Liver (tissue), 8 donors: ENCODE measurements at regions not wholly inside any gene's neighbourhood (a gene's known extent, or its start where the extent isn't known, plus 50 kb on each side); places are given as distances from the start of the nearest gene placed in this dataset.

Source experiments
- DNase-seq: peaks from one replicate; pipeline ENCODE4 v3.0.0-alpha.2; 2017; ENCODE audit warnings: low spot score
- H3K27ac ChIP-seq, 2 donors: one replicate each; pipeline ENCODE4 v1.7.0; 2013; ENCODE audit warnings: inconsistent platforms in 2 of 2, low read length in 2 of 2, control low read depth in 1 of 2, low read depth in 1 of 2, mild to moderate bottlenecking in 1 of 2
- H3K27me3 ChIP-seq, 4 donors: one replicate each; pipeline versions ENCODE4 v1.6.1 to v1.7.0; 2013; ENCODE audit warnings: low read length in 3 of 4, inconsistent platforms in 1 of 4, mild to moderate bottlenecking in 1 of 4, moderate library complexity in 1 of 4; ENCODE audit not compliant: control insufficient read depth in 4 of 4, insufficient read depth in 4 of 4
- H3K36me3 ChIP-seq, 4 donors: one replicate each; pipeline versions ENCODE4 v1.6.1 to v1.7.0; 2013; ENCODE audit warnings: low read length in 3 of 4, mild to moderate bottlenecking in 3 of 4, low read depth in 1 of 4, moderate library complexity in 1 of 4; ENCODE audit not compliant: control insufficient read depth in 4 of 4, insufficient read depth in 3 of 4
- H3K4me1 ChIP-seq, 4 donors: one replicate each; pipeline versions ENCODE4 v1.6.1 to v1.7.0; 2013; ENCODE audit warnings: low read length in 3 of 4, mild to moderate bottlenecking in 3 of 4, moderate library complexity in 1 of 4; ENCODE audit not compliant: control insufficient read depth in 4 of 4, insufficient read depth in 4 of 4
- H3K4me3 ChIP-seq, 3 donors: one replicate each; pipeline versions ENCODE4 v1.6.1 to v1.7.0; 2013; ENCODE audit warnings: low read length in 3 of 3, control low read depth in 1 of 3, low read depth in 1 of 3, mild to moderate bottlenecking in 1 of 3
- H3K9ac ChIP-seq, 2 donors: one replicate each; pipeline ENCODE4 v1.7.0; 2013; ENCODE audit warnings: low read length in 2 of 2, mild to moderate bottlenecking in 2 of 2, moderate library complexity in 2 of 2, control low read depth in 1 of 2, low read depth in 1 of 2
- H3K9me3 ChIP-seq, 4 donors: one replicate each; pipeline versions ENCODE4 v1.6.1 to v1.7.0; 2013; ENCODE audit warnings: low read length in 3 of 4; ENCODE audit not compliant: control insufficient read depth in 4 of 4
- ATF3 ChIP-seq: IDR thresholded peaks from 2 replicates; pipeline ENCODE4 v1.6.1; 2016; ENCODE audit warnings: antibody characterized with exemption
- EGR1 ChIP-seq, 2 donors: IDR thresholded peaks; 2 replicates each; pipeline ENCODE4 v1.6.1; 2016 to 2018; ENCODE audit warnings: antibody characterized with exemption in 2 of 2, low read depth in 2 of 2
- FOXA1 ChIP-seq: IDR thresholded peaks from 2 replicates; pipeline ENCODE4 v1.6.1; 2016; ENCODE audit warnings: antibody characterized with exemption
- FOXA2 ChIP-seq: IDR thresholded peaks from 2 replicates; pipeline ENCODE4 v1.6.1; 2016; ENCODE audit warnings: antibody characterized with exemption
- GABPA ChIP-seq, 2 donors: IDR thresholded peaks in 1 of 2; conservative IDR thresholded peaks in 1 of 2; 2 replicates each; pipeline ENCODE4 v1.6.1; 2016; ENCODE audit warnings: antibody characterized with exemption in 2 of 2, mild to moderate bottlenecking in 1 of 2, moderate library complexity in 1 of 2
- HNF4A ChIP-seq, 2 donors: conservative IDR thresholded peaks; 2 replicates each; pipeline ENCODE4 v1.6.1; 2016; ENCODE audit warnings: antibody characterized with exemption in 2 of 2, mild to moderate bottlenecking in 2 of 2
- HNF4G ChIP-seq: IDR thresholded peaks from 2 replicates; pipeline ENCODE4 v1.6.1; 2016; ENCODE audit warnings: antibody characterized with exemption
- JUND ChIP-seq, 2 donors: IDR thresholded peaks; 2 replicates each; pipeline ENCODE4 v1.6.1; 2016; ENCODE audit warnings: antibody characterized with exemption in 2 of 2
- NR2F2 ChIP-seq: IDR thresholded peaks from 2 replicates; pipeline ENCODE4 v1.6.1; 2016; ENCODE audit warnings: antibody characterized with exemption
- RAD21 ChIP-seq, 2 donors: IDR thresholded peaks; 2 replicates each; pipeline ENCODE4 v1.6.1; 2016; ENCODE audit warnings: antibody characterized with exemption in 2 of 2, mild to moderate bottlenecking in 2 of 2
- RXRA ChIP-seq, 2 donors: IDR thresholded peaks; 2 replicates each; pipeline ENCODE4 v1.6.1; 2017 to 2018; ENCODE audit warnings: antibody characterized with exemption in 2 of 2, mild to moderate bottlenecking in 1 of 2
- SP1 ChIP-seq: IDR thresholded peaks from 2 replicates; pipeline ENCODE4 v1.6.1; 2018; ENCODE audit warnings: antibody characterized with exemption, mild to moderate bottlenecking
- TAF1 ChIP-seq: conservative IDR thresholded peaks from 2 replicates; pipeline ENCODE4 v1.6.1; 2016; ENCODE audit warnings: antibody characterized with exemption, mild to moderate bottlenecking
- YY1 ChIP-seq: IDR thresholded peaks from 2 replicates; pipeline ENCODE4 v1.6.1; 2016; ENCODE audit warnings: antibody characterized with exemption, mild to moderate bottlenecking
- WGBS: extraction: QIAGEN DNeasy Blood & Tissue Kit; methylation state at CpG from one replicate; pipeline ENCODE4 v1.1.7; 2013; 5-methylcytosine and 5-hydroxymethylcytosine counted together
- TF ChIP-seq, protein P1 (sequence below): IDR thresholded peaks from 2 replicates; pipeline ENCODE4 v1.6.1; 2016; ENCODE audit warnings: antibody characterized with exemption
- TF ChIP-seq, protein P2 (sequence below): IDR thresholded peaks from 2 replicates; pipeline ENCODE4 v1.6.1; 2016; ENCODE audit warnings: antibody characterized with exemption, mild to moderate bottlenecking
- TF ChIP-seq, protein P3 (sequence below): fragments of 150-350 bp; IDR thresholded peaks from 2 replicates; pipeline ENCODE4 v1.5.1; 2017; ENCODE audit warnings: improper control_type of control experiment, low read depth, low read length; ENCODE audit not compliant: missing input control
- TF ChIP-seq, protein P4 (sequence below): IDR thresholded peaks from 2 replicates; pipeline ENCODE4 v1.6.1; 2016; ENCODE audit warnings: antibody characterized with exemption
- donor health status: healthy.
- donor health status: healthy.
- donor health status: healthy.
- donor health status: healthy.
- donor health status: healthy.

DNA sequence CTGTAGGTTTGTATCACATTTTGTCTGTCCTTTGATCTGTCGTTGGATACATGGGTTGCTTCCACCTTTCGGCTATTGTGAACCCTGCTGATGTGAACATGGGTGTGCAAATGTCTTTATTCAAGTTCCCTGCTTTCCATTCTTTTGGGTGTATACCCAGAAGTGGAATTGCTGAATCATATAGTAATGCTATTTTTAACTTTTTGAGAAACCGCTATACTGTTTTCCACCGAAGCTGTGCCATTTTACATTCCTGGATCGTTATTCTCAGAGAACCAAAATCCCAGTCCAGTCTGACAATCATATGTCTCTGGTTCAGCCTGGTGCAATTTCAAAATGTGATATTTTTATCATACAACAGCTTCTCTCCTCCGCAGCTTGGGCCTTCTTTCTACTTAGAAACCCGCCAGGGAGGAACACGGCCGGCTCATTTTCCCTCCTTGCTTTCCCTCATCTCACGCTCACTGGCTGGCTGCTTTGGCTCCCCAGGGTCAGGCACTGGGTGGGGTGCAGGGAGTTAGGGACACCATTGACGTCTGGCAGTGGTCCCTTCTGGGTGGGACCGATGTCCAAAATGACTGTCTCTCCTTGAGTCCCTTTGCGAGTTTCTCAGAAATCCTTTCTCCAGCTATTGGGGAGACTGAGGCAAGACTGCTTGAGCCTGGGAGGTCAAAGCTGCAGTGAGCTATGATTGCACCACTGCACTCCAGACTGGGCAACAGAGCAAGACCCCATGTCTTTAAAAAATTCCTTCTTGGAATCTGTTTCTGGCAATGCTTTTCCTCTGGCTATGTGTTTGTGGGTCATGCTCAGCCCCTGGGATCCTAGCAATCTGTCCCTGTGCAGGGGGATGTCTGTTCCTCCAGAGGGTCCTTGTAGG lies 73.5 kb upstream of the AKT3 start:
- WGBS, result 90% methylated on average over 13 of the region's 13 CpGs

More for the DNA sequence above, 73.5 kb upstream of the AKT3 start:
- Histone ChIP-seq H3K9me3 (no peaks in the 10 kb centered on the region), H3K36me3 (no peaks in the 10 kb centered on the region), H3K4me1 (no peaks in the 10 kb centered on the region), H3K27me3 (peaks cover 0 to 5% (median 0%) of the 10 kb centered on the region in 4 donors), H3K27ac (no peak overlapping the region), H3K4me3 (no peak overlapping the region), H3K9ac (no peak overlapping the region)
- DNase-seq, result no peak
- TF ChIP-seq SP1 (no peak), NR2F2 (no peak), RAD21 (IDR thresholded peaks at IDR 0.05) (no peak), HNF4G (no peak), FOXA2 (no peak), HNF4A (conservative IDR thresholded peaks at IDR 0.05) (no peak), JUND (IDR thresholded peaks at IDR 0.05) (no peak), YY1 (no peak), FOXA1 (no peak), ATF3 (no peak), EGR1 (IDR thresholded peaks at IDR 0.05; ENCODE audit: low read depth in 2 of 2) (no peak), TAF1 (no peak), RXRA (IDR thresholded peaks at IDR 0.05) (no peak), GABPA (IDR thresholded peaks at IDR 0.05 in 1 of 2, conservative IDR thresholded peaks at IDR 0.05 in 1 of 2) (no peak)
- TF ChIP-seq, protein P1, sequence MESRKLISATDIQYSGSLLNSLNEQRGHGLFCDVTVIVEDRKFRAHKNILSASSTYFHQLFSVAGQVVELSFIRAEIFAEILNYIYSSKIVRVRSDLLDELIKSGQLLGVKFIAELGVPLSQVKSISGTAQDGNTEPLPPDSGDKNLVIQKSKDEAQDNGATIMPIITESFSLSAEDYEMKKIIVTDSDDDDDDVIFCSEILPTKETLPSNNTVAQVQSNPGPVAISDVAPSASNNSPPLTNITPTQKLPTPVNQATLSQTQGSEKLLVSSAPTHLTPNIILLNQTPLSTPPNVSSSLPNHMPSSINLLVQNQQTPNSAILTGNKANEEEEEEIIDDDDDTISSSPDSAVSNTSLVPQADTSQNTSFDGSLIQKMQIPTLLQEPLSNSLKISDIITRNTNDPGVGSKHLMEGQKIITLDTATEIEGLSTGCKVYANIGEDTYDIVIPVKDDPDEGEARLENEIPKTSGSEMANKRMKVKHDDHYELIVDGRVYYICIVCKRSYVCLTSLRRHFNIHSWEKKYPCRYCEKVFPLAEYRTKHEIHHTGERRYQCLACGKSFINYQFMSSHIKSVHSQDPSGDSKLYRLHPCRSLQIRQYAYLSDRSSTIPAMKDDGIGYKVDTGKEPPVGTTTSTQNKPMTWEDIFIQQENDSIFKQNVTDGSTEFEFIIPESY, result no peak
- TF ChIP-seq, protein P2, sequence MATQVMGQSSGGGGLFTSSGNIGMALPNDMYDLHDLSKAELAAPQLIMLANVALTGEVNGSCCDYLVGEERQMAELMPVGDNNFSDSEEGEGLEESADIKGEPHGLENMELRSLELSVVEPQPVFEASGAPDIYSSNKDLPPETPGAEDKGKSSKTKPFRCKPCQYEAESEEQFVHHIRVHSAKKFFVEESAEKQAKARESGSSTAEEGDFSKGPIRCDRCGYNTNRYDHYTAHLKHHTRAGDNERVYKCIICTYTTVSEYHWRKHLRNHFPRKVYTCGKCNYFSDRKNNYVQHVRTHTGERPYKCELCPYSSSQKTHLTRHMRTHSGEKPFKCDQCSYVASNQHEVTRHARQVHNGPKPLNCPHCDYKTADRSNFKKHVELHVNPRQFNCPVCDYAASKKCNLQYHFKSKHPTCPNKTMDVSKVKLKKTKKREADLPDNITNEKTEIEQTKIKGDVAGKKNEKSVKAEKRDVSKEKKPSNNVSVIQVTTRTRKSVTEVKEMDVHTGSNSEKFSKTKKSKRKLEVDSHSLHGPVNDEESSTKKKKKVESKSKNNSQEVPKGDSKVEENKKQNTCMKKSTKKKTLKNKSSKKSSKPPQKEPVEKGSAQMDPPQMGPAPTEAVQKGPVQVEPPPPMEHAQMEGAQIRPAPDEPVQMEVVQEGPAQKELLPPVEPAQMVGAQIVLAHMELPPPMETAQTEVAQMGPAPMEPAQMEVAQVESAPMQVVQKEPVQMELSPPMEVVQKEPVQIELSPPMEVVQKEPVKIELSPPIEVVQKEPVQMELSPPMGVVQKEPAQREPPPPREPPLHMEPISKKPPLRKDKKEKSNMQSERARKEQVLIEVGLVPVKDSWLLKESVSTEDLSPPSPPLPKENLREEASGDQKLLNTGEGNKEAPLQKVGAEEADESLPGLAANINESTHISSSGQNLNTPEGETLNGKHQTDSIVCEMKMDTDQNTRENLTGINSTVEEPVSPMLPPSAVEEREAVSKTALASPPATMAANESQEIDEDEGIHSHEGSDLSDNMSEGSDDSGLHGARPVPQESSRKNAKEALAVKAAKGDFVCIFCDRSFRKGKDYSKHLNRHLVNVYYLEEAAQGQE, result no peak
- TF ChIP-seq, protein P3, sequence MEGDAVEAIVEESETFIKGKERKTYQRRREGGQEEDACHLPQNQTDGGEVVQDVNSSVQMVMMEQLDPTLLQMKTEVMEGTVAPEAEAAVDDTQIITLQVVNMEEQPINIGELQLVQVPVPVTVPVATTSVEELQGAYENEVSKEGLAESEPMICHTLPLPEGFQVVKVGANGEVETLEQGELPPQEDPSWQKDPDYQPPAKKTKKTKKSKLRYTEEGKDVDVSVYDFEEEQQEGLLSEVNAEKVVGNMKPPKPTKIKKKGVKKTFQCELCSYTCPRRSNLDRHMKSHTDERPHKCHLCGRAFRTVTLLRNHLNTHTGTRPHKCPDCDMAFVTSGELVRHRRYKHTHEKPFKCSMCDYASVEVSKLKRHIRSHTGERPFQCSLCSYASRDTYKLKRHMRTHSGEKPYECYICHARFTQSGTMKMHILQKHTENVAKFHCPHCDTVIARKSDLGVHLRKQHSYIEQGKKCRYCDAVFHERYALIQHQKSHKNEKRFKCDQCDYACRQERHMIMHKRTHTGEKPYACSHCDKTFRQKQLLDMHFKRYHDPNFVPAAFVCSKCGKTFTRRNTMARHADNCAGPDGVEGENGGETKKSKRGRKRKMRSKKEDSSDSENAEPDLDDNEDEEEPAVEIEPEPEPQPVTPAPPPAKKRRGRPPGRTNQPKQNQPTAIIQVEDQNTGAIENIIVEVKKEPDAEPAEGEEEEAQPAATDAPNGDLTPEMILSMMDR, result no peak
- TF ChIP-seq, protein P4, sequence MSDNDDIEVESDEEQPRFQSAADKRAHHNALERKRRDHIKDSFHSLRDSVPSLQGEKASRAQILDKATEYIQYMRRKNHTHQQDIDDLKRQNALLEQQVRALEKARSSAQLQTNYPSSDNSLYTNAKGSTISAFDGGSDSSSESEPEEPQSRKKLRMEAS, result no peak
